Testis (tissue), 2 donors: ENCODE measurements at regions not wholly inside any gene's neighbourhood (a gene's known extent, or its start where the extent isn't known, plus 50 kb on each side); places are given as distances from the start of the nearest gene placed in this dataset.

Experiments
- CTCF ChIP-seq, 3 experiments: fragments of 450-650 bp in 2 of 3; fragments of 200-600 bp in 1 of 3; sonication (generic) in 1 of 3; IDR thresholded peaks; one replicate each; pipeline ENCODE4 v1.5.1; 2016 to 2019; ENCODE audit warnings: antibody characterized with exemption in 3 of 3, mild to moderate bottlenecking in 2 of 3, moderate library complexity in 1 of 3
- POLR2A ChIP-seq: fragments of 450-650 bp; IDR thresholded peaks from one replicate; pipeline ENCODE4 v1.6.1; 2017; ENCODE audit warnings: antibody characterized with exemption, mild to moderate bottlenecking, moderate library complexity

DNA sequence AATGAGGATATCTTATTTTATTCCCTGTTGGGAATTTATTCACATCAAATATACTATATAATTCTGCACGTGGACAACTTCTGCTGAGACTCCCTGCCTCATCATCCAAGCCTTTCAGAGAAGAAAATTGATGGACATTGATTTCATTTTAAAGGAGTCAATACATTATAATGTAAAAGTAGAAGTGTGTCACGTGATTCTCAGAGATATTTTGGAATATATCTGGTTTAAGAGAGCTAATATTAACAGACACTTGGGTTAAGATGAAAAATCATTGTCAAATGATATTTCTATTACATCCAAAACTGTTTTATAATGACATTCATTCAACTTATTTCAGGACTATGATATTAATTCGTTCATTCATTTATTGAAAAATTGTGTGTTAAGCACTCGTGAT lies 314.2 kb downstream of the ADGRL2 start:
- no peak for TF ChIP-seq CTCF (IDR thresholded peaks at IDR 0.05)
- TF ChIP-seq POLR2A: no peak
